ENCODE measurements at regions not wholly inside any gene's neighbourhood (a gene's known extent, or its start where the extent isn't known, plus 50 kb on each side); places are given as distances from the start of the nearest gene placed in this dataset.

- Histone ChIP-seq H3K9ac (ENCODE audit: low read length) (no peak overlapping the region), H4K20me1 (ENCODE audit: insufficient read depth, low read length) (no peaks in the 10 kb centered on the region), H3K4me3 (ENCODE audit: low read depth, low read length, poor library complexity, severe bottlenecking) (no peak overlapping the region), H3K27me3 (ENCODE audit: insufficient read depth, low read length) (no peaks in the 10 kb centered on the region), H2AFZ (ENCODE audit: low read length) (no peak overlapping the region), H3K4me2 (ENCODE audit: low read length) (no peak overlapping the region), H3K9me2 (ENCODE audit: low read depth, low read length) (no peaks in the 10 kb centered on the region), H3F3A (ENCODE audit: insufficient read depth, low read length) (no peaks in the 10 kb centered on the region), H3K27ac (ENCODE audit: low read depth, low read length, poor library complexity, severe bottlenecking) (no peak overlapping the region), H3K79me2 (ENCODE audit: insufficient read depth, low read length) (no peaks in the 10 kb centered on the region), H3K36me3 (ENCODE audit: insufficient read depth, low read length) (no peaks in the 10 kb centered on the region), H3K4me1 (ENCODE audit: insufficient read depth, low read length, severe bottlenecking) (peaks cover 10% of the 10 kb centered on the region), H3K9me3 (ENCODE audit: low read length) (no peaks in the 10 kb centered on the region)
- TF ChIP-seq CTCF (IDR thresholded peaks at IDR 0.05; ENCODE audit: low read length) (no peak), EZH2 (IDR thresholded peaks at IDR 0.05; ENCODE audit: borderline replicate concordance, low read length) (no peak)
These were observed 240.9 kb upstream of the SIX2 start for GRCh38 chr2:45250176-45250575.

DNA sequence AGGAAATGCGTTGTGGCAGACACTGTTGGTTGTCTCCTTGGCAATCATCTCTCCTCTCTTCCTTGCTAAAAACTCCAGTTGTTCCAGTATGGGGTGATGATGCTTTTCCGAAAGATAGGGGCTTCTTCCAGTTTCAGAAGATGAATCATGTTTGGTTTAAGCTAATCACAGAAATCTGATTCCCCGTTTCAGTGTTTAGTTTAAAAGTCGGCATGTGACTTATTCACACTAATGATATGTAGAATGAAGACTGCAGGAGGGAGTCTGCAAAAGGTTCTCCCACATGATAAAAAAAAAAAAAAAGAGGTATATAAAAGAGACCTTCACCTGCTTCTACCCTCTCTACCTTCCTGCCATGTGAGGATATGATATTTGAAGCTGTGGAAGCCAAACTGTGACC, 239.0 kb upstream of the SIX2 start:
- Histone ChIP-seq H3K4me1 (ENCODE audit: insufficient read depth, low read length, severe bottlenecking) (no peaks in the 10 kb centered on the region), H3K79me2 (ENCODE audit: insufficient read depth, low read length) (no peaks in the 10 kb centered on the region; the same call in 1 of the 2 replicates)

DNA sequence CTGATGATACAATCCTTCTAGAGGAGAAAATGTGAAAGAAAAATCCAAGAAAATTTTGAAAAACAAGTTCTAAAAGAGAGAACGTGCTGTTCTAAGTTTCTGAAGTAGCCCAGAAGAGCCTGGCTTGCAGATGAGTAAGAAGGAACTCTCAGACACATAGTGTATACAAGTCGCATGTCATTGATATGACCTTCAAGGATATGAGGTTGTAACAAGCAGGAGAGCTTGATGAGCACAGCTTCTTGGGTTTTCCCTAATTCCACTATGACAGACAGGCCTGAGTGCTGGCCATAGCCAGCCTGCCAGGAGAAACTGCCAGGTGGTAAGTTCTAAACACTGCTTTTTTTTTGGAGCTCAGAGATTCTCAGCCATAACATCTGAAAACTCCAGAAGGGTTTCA, 235.7 kb upstream of the SIX2 start:
- H3K36me3 ChIP-seq (ENCODE audit: insufficient read depth, low read length), result no peaks in the 10 kb centered on the region
- no peaks in the 10 kb centered on the region; the same call in 1 of the 2 replicates for H3K79me2 ChIP-seq (ENCODE audit: insufficient read depth, low read length)
- TF ChIP-seq EZH2 (IDR thresholded peaks at IDR 0.05; ENCODE audit: borderline replicate concordance, low read length) (no peak), CTCF (IDR thresholded peaks at IDR 0.05; ENCODE audit: low read length) (no peak)
- H2AFZ ChIP-seq (ENCODE audit: low read length), result no peak overlapping the region; the same call in 1 of the 2 replicates
- no peak overlapping the region for H3K4me3 ChIP-seq (ENCODE audit: low read depth, low read length, poor library complexity, severe bottlenecking)
- no peaks in the 10 kb centered on the region for H3K27me3 ChIP-seq (ENCODE audit: insufficient read depth, low read length)
- H4K20me1 ChIP-seq (ENCODE audit: insufficient read depth, low read length), result no peaks in the 10 kb centered on the region
- H3K27ac ChIP-seq (ENCODE audit: low read depth, low read length, poor library complexity, severe bottlenecking), result no peak overlapping the region
- no peaks in the 10 kb centered on the region for H3K9me3 ChIP-seq (ENCODE audit: low read length)
- peaks cover 16% of the 10 kb centered on the region for H3K4me1 ChIP-seq (ENCODE audit: insufficient read depth, low read length, severe bottlenecking)
- H3K9me2 ChIP-seq (ENCODE audit: low read depth, low read length), result no peaks in the 10 kb centered on the region
- no peak overlapping the region for H3K4me2 ChIP-seq (ENCODE audit: low read length)
- H3K9ac ChIP-seq (ENCODE audit: low read length), result no peak overlapping the region
- no peaks in the 10 kb centered on the region for H3F3A ChIP-seq (ENCODE audit: insufficient read depth, low read length)

More for the DNA sequence above, 239.0 kb upstream of the SIX2 start:
- no peak overlapping the region for H3K9ac ChIP-seq (ENCODE audit: low read length)
- H3K4me2 ChIP-seq (ENCODE audit: low read length), result no peak overlapping the region
- no peaks in the 10 kb centered on the region for H3K36me3 ChIP-seq (ENCODE audit: insufficient read depth, low read length)
- H3K27me3 ChIP-seq (ENCODE audit: insufficient read depth, low read length), result no peaks in the 10 kb centered on the region
- no peak overlapping the region for H3K4me3 ChIP-seq (ENCODE audit: low read depth, low read length, poor library complexity, severe bottlenecking)
- no peaks in the 10 kb centered on the region for H4K20me1 ChIP-seq (ENCODE audit: insufficient read depth, low read length)
- H3K9me2 ChIP-seq (ENCODE audit: low read depth, low read length), result no peaks in the 10 kb centered on the region
- TF ChIP-seq CTCF (IDR thresholded peaks at IDR 0.05; ENCODE audit: low read length) (no peak), EZH2 (IDR thresholded peaks at IDR 0.05; ENCODE audit: borderline replicate concordance, low read length) (no peak)
- no peaks in the 10 kb centered on the region for H3K9me3 ChIP-seq (ENCODE audit: low read length)
- no peak overlapping the region for H3K27ac ChIP-seq (ENCODE audit: low read depth, low read length, poor library complexity, severe bottlenecking)
- no peaks in the 10 kb centered on the region for H3F3A ChIP-seq (ENCODE audit: insufficient read depth, low read length)
- no peak overlapping the region for H2AFZ ChIP-seq (ENCODE audit: low read length)

All from OCI-LY1 (cell line).